ENCODE measurements at regions not wholly inside any gene's neighbourhood (a gene's known extent, or its start where the extent isn't known, plus 50 kb on each side); places are given as distances from the start of the nearest gene placed in this dataset.

GRCh38 chr6:93801101-93801847 is 381.9 kb upstream of the EPHA7 start:
- no peak overlapping the region for H3K4me3 ChIP-seq
- no peak overlapping the region for H3K27ac ChIP-seq (ENCODE audit: low read depth in 1 of 2, low read length in 1 of 2)
- H3K4me1 ChIP-seq (ENCODE audit: control insufficient read depth in 5 of 5, insufficient read depth in 5 of 5, low read length in 5 of 5), result no peaks in the 10 kb centered on the region
- 85 to 91% methylated on average over 2 of the region's 2 CpGs for WGBS, 2 donors
- H3K9ac ChIP-seq (ENCODE audit: insufficient read depth in 1 of 2, low read length in 2 of 2), result no peak overlapping the region
- TF ChIP-seq CTCF (IDR thresholded peaks at IDR 0.05; ENCODE audit: control extremely low read depth, extremely low read depth), result no peak
- no peaks in the 10 kb centered on the region for H3K9me3 ChIP-seq (ENCODE audit: control insufficient read depth in 4 of 4, insufficient read depth in 3 of 4, low read length in 3 of 4)
- H3K36me3 ChIP-seq (ENCODE audit: control insufficient read depth in 4 of 4, insufficient read depth in 4 of 4, low read length in 4 of 4), result no peaks in the 10 kb centered on the region
- ATAC-seq (ENCODE audit: insufficient read depth, low FRiP score), result no peak
- no peaks in the 10 kb centered on the region for H3K27me3 ChIP-seq (ENCODE audit: control insufficient read depth in 3 of 3, insufficient read depth in 3 of 3, low read length in 2 of 3)
- no peak for DNase-seq

DNA sequence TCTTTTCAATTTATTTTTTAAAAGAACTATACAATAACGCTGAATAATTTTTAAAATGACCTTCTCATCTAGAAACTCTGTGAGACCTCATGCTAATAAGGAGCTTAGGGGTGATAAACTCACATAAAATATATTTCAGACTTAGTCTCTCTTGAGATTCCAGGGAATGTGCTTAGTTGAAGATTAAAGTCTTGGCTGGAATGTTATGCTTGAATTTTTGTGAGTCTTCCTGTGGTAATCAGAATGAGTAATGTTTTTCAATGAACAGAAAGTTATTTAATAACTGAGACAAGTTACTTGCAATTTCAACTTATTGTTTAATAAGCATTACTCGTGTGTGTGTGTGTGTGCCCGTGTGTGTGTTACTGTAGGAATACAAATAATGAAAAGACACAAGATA is 379.9 kb upstream of the EPHA7 start:
- H3K36me3 ChIP-seq (ENCODE audit: control insufficient read depth in 4 of 4, insufficient read depth in 4 of 4, low read length in 4 of 4), result no peaks in the 10 kb centered on the region
- no peak for ATAC-seq (ENCODE audit: insufficient read depth, low FRiP score)
- H3K4me1 ChIP-seq (ENCODE audit: control insufficient read depth in 5 of 5, insufficient read depth in 5 of 5, low read length in 5 of 5), result no peaks in the 10 kb centered on the region
- H3K4me3 ChIP-seq, result no peak overlapping the region
- no peak for DNase-seq
- no peak overlapping the region for H3K9ac ChIP-seq (ENCODE audit: insufficient read depth in 1 of 2, low read length in 2 of 2)
- 52 to 79% methylated on average over 3 of the region's 3 CpGs for WGBS, 2 donors
- TF ChIP-seq CTCF (IDR thresholded peaks at IDR 0.05; ENCODE audit: control extremely low read depth, extremely low read depth), result no peak
- no peaks in the 10 kb centered on the region for H3K9me3 ChIP-seq (ENCODE audit: control insufficient read depth in 4 of 4, insufficient read depth in 3 of 4, low read length in 3 of 4)
- no peak overlapping the region for H3K27ac ChIP-seq (ENCODE audit: low read depth in 1 of 2, low read length in 1 of 2)
- no peaks in the 10 kb centered on the region for H3K27me3 ChIP-seq (ENCODE audit: control insufficient read depth in 3 of 3, insufficient read depth in 3 of 3, low read length in 2 of 3)

GRCh38 chr6:93794166-93794565 is 374.8 kb upstream of the EPHA7 start:
- TF ChIP-seq CTCF (IDR thresholded peaks at IDR 0.05; ENCODE audit: control extremely low read depth, extremely low read depth), result no peak
- no peak for ATAC-seq (ENCODE audit: insufficient read depth, low FRiP score)

DNA sequence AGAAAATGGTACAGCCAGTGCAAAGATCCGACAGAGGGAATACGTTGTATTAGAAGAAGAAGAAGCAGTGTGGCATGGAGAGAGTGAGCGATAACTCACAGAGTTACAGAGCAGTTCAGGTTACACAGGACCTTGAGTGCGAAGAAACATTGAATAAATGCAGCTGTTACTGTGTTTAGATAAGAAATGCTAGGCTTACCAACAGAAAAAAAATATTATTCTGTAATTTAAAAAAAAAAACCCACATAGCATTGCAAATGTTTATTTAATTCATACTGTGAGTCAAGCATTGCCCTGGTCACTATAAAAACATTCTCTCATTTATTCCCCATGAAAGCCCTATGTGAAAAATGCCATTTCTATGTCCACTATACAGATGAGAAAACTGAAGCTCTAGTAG is 373.4 kb upstream of the EPHA7 start:
- Histone ChIP-seq H3K4me3 (no peak overlapping the region), H3K27ac (ENCODE audit: low read depth in 1 of 2, low read length in 1 of 2) (no peak overlapping the region), H3K4me1 (ENCODE audit: control insufficient read depth in 5 of 5, insufficient read depth in 5 of 5, low read length in 5 of 5) (no peaks in the 10 kb centered on the region), H3K27me3 (ENCODE audit: control insufficient read depth in 3 of 3, insufficient read depth in 3 of 3, low read length in 2 of 3) (no peaks in the 10 kb centered on the region), H3K36me3 (ENCODE audit: control insufficient read depth in 4 of 4, insufficient read depth in 4 of 4, low read length in 4 of 4) (no peaks in the 10 kb centered on the region), H3K9ac (ENCODE audit: insufficient read depth in 1 of 2, low read length in 2 of 2) (no peak overlapping the region), H3K9me3 (ENCODE audit: control insufficient read depth in 4 of 4, insufficient read depth in 3 of 4, low read length in 3 of 4) (no peaks in the 10 kb centered on the region)
- no peak for TF ChIP-seq CTCF (IDR thresholded peaks at IDR 0.05; ENCODE audit: control extremely low read depth, extremely low read depth)
- no peak for DNase-seq
- ATAC-seq (ENCODE audit: insufficient read depth, low FRiP score), result no peak
- WGBS, 2 donors, result 72 to 86% methylated on average over 4 of the region's 4 CpGs

More at GRCh38 chr6:93794166-93794565, 374.8 kb upstream of the EPHA7 start:
- no peak overlapping the region for H3K27ac ChIP-seq (ENCODE audit: low read depth in 1 of 2, low read length in 1 of 2)
- H3K4me1 ChIP-seq (ENCODE audit: control insufficient read depth in 5 of 5, insufficient read depth in 5 of 5, low read length in 5 of 5), result no peaks in the 10 kb centered on the region
- H3K36me3 ChIP-seq (ENCODE audit: control insufficient read depth in 4 of 4, insufficient read depth in 4 of 4, low read length in 4 of 4), result no peaks in the 10 kb centered on the region
- no peak for DNase-seq
- H3K27me3 ChIP-seq (ENCODE audit: control insufficient read depth in 3 of 3, insufficient read depth in 3 of 3, low read length in 2 of 3), result no peaks in the 10 kb centered on the region
- H3K9ac ChIP-seq (ENCODE audit: insufficient read depth in 1 of 2, low read length in 2 of 2), result no peak overlapping the region
- H3K4me3 ChIP-seq, result no peak overlapping the region
- no peaks in the 10 kb centered on the region for H3K9me3 ChIP-seq (ENCODE audit: control insufficient read depth in 4 of 4, insufficient read depth in 3 of 4, low read length in 3 of 4)
